PC-3 (cell line): ENCODE measurements at regions not wholly inside any gene's neighbourhood (a gene's known extent, or its start where the extent isn't known, plus 50 kb on each side); places are given as distances from the start of the nearest gene placed in this dataset.

ENCODE experiments used
- ATAC-seq: fragments of 200-7000 bp; cut with Tn5 transposase; 2 replicates; pipeline ENCODE4 v1.9.1; 2020; ENCODE audit warnings: mild to moderate bottlenecking, moderate library complexity
- BruUV-seq: library from RNA; stranded (reverse); fragments of 400-500 nt; replicated peaks from 2 replicates; lab custom pipeline; 2021; lab: Mats Ljungman, UMichigan
- CTCF ChIA-PET: fragments of 300-600 bp; sonication (Branson Sonifier 250); formaldehyde crosslinking; loops from one replicate; lab custom pipeline; 2022; ENCODE audit warnings: antibody characterized with exemption; lab: Charles Lee
- POLR2A ChIA-PET: fragments of 300-600 bp; sonication (Branson Sonifier 250); formaldehyde crosslinking; loops from one replicate; lab custom pipeline; 2022; ENCODE audit warnings: antibody characterized with exemption; ENCODE audit not compliant: unreplicated experiment; lab: Charles Lee
- DNase-seq: peaks from one replicate; pipeline ENCODE4 v3.0.0-alpha.2; 2015
- H2AFZ ChIP-seq: fragments of 300-600 bp; sonication (generic); 2 replicates; pipeline ENCODE4 v1.6.0; 2016; ENCODE audit warnings: antibody characterized with exemption, low read length
- H3F3A ChIP-seq: fragments of 300-600 bp; sonication (generic); one replicate; pipeline ENCODE4 v1.6.0; 2017; ENCODE audit warnings: antibody characterized with exemption, low read length, control low read depth, mild to moderate bottlenecking; ENCODE audit not compliant: unreplicated experiment
- H3K27ac ChIP-seq: fragments of 300-600 bp; sonication (generic); 2 replicates; pipeline ENCODE4 v1.5.1; 2016; ENCODE audit warnings: mild to moderate bottlenecking, low read length
- H3K27me3 ChIP-seq: fragments of 300-600 bp; sonication (generic); 2 replicates; pipeline ENCODE4 v1.6.1; 2016; ENCODE audit warnings: low read length, mixed read lengths
- H3K36me3 ChIP-seq: fragments of 300-600 bp; sonication (generic); 2 replicates; pipeline ENCODE4 v1.6.1; 2016; ENCODE audit warnings: low read depth, mixed run types, low read length, mixed read lengths
- H3K4me1 ChIP-seq: fragments of 300-600 bp; sonication (generic); 2 replicates; pipeline ENCODE4 v1.5.1; 2016; ENCODE audit warnings: low read length; ENCODE audit not compliant: insufficient read depth
- H3K4me2 ChIP-seq: fragments of 300-600 bp; sonication (generic); 2 replicates; pipeline ENCODE4 v1.6.0; 2016; ENCODE audit warnings: low read length
- H3K4me3 ChIP-seq: fragments of 300-600 bp; sonication (generic); 2 replicates; pipeline ENCODE4 v1.5.1; 2016; ENCODE audit warnings: mild to moderate bottlenecking, low read length, mixed read lengths
- H3K79me2 ChIP-seq: fragments of 300-600 bp; sonication (generic); 2 replicates; pipeline ENCODE4 v1.6.1; 2017; ENCODE audit warnings: low read length, mixed read lengths
- H3K9ac ChIP-seq: fragments of 300-600 bp; sonication (generic); 2 replicates; pipeline ENCODE4 v1.6.0; 2016; ENCODE audit warnings: mild to moderate bottlenecking, low read length
- H3K9me2 ChIP-seq: fragments of 300-600 bp; sonication (generic); replicated peaks from 2 replicates; pipeline ENCODE4 v1.6.1; 2016; ENCODE audit warnings: mixed run types, low read length, mixed read lengths
- H3K9me3 ChIP-seq: fragments of 300-600 bp; sonication (generic); 2 replicates; pipeline ENCODE4 v1.6.1; 2016; ENCODE audit warnings: low read length, mixed read lengths
- H4K20me1 ChIP-seq: fragments of 300-600 bp; sonication (generic); 2 replicates; pipeline ENCODE4 v1.6.1; 2016; ENCODE audit warnings: low read length, mixed read lengths
- EZH2 ChIP-seq: fragments of 300-600 bp; sonication (generic); IDR thresholded peaks from one replicate; pipeline ENCODE4 v1.6.1; 2017; ENCODE audit warnings: antibody characterized with exemption, mild to moderate bottlenecking, low read length; ENCODE audit not compliant: unreplicated experiment
- EZH2phosphoT487 ChIP-seq: fragments of 300-600 bp; sonication (generic); IDR thresholded peaks from 2 replicates; pipeline ENCODE4 v1.6.1; 2018; ENCODE audit warnings: mild to moderate bottlenecking, antibody characterized with exemption, low read length, borderline replicate concordance
- intact Hi-C: fragments of 100-400 bp; cut with micrococcal nuclease; formaldehyde crosslinking; loops from 2 replicates; pipeline ENCODE4 v1.9.0; 2023
- TF ChIP-seq, protein P1 (sequence below): fragments of 300-600 bp; sonication (generic); conservative IDR thresholded peaks from 2 replicates; pipeline ENCODE4 v1.5.1; 2017; ENCODE audit warnings: antibody characterized with exemption, low read depth, mild to moderate bottlenecking, low read length

DNA sequence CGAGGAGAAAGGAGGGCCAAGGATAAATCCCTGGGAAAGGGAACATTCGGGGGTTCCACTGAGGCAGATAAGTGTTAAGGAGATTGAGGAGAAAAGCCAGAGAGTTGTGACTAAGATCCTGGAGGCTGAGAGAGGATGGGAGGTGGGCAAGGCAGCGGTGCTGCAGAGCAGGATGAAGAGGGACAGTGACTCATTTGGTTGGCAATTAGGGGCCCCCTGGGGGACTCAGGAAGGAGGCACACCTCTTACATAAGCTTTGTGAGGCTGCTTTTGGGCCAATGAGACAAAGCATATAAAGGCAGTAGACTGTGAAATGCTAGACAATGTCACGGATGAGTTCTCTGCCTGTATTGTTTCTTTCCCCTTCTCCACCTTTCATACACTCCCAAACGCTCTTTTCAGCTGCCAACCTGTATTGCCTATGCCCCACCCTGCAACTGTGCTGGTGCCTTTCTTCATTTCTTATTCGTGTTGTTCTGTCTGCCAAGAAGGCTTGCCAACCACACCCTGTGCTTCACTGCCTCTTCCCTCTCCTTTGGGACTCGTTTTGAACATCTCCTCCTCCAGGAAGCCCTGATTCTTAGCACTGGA is 246.8 kb upstream of the KIRREL3 start:
- DNase-seq: no peak
- Histone ChIP-seq H3F3A (no peaks in the 10 kb centered on the region), H3K36me3 (no peaks in the 10 kb centered on the region), H3K27me3 (peaks cover 25% of the 10 kb centered on the region; the same call in 1 of the 2 replicates), H3K79me2 (no peaks in the 10 kb centered on the region), H3K9me2 (no peaks in the 10 kb centered on the region), H3K4me1 (no peaks in the 10 kb centered on the region), H4K20me1 (no peaks in the 10 kb centered on the region), H3K4me3 (no peak overlapping the region), H2AFZ (no peak overlapping the region), H3K4me2 (no peak overlapping the region), H3K9me3 (no peaks in the 10 kb centered on the region), H3K27ac (no peak overlapping the region), H3K9ac (no peak overlapping the region)
- POLR2A ChIA-PET: no interaction called here
- no TSS peak for BruUV-seq
- intact Hi-C loops: no loop called here
- CTCF ChIA-PET: no interaction called here
- TF ChIP-seq, protein P1, sequence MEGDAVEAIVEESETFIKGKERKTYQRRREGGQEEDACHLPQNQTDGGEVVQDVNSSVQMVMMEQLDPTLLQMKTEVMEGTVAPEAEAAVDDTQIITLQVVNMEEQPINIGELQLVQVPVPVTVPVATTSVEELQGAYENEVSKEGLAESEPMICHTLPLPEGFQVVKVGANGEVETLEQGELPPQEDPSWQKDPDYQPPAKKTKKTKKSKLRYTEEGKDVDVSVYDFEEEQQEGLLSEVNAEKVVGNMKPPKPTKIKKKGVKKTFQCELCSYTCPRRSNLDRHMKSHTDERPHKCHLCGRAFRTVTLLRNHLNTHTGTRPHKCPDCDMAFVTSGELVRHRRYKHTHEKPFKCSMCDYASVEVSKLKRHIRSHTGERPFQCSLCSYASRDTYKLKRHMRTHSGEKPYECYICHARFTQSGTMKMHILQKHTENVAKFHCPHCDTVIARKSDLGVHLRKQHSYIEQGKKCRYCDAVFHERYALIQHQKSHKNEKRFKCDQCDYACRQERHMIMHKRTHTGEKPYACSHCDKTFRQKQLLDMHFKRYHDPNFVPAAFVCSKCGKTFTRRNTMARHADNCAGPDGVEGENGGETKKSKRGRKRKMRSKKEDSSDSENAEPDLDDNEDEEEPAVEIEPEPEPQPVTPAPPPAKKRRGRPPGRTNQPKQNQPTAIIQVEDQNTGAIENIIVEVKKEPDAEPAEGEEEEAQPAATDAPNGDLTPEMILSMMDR: no peak
- TF ChIP-seq EZH2phosphoT487: no peak
- no peak for ATAC-seq

DNA sequence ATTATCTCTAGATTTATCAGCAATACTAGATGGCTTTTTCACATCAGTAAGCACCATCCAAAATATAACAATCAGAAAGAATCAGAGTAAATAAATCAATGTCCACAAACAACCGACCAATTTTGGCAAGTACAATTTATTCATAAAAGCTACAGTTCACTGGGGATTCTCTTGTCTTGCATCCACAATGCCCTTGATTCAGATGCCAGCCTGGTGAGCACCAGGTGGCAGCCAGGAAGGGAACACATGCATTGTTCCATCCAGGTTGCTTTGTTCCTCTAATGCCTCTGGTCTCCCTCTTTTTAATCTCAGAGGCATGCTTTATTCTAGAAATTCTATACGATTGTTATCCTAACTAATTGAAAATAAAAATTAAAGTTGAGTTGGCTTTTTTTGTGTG is 242.1 kb upstream of the KIRREL3 start:
- Histone ChIP-seq H3K27me3 (peaks cover 30% of the 10 kb centered on the region; the same call in 1 of the 2 replicates), H3K36me3 (no peaks in the 10 kb centered on the region), H3K4me3 (no peak overlapping the region), H3K4me1 (no peaks in the 10 kb centered on the region), H3F3A (no peaks in the 10 kb centered on the region), H3K9me2 (no peaks in the 10 kb centered on the region), H3K9me3 (no peaks in the 10 kb centered on the region), H3K4me2 (no peak overlapping the region), H3K27ac (no peak overlapping the region), H4K20me1 (no peaks in the 10 kb centered on the region), H2AFZ (no peak overlapping the region), H3K9ac (no peak overlapping the region), H3K79me2 (no peaks in the 10 kb centered on the region)
- TF ChIP-seq, protein P1: no peak
- TF ChIP-seq EZH2phosphoT487 (no peak), EZH2 (no peak)
- intact Hi-C loops: no loop called here
- ChIA-PET POLR2A (no interaction called here), CTCF (no interaction called here)
- BruUV-seq: no TSS peak
- ATAC-seq: no peak
- no peak for DNase-seq

DNA sequence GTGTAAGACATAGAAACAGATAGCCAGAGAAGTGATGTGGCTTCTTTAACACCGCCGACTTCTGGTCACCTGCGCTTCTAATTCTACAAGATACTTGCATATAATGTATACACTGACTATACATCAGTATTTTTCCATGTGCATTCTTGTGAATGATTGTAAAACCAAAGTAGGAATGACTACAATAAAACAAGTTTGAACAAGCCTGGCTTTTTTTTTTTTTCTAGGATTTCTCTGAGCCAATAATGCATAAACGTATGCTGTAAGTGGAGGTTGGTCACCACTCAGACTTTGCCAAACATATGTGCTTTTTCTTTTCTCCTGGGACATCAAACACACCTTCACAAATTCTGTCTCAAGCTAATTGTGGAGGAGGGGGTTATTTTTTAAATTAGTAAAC is 237.8 kb upstream of the KIRREL3 start:
- no peak for ATAC-seq
- Histone ChIP-seq H3K4me3 (no peak overlapping the region), H3K27me3 (peaks cover 24% of the 10 kb centered on the region; the same call in 1 of the 2 replicates), H3K36me3 (no peaks in the 10 kb centered on the region), H4K20me1 (no peaks in the 10 kb centered on the region), H3K79me2 (no peaks in the 10 kb centered on the region), H3K4me1 (no peaks in the 10 kb centered on the region), H3K9ac (no peak overlapping the region), H3K9me2 (no peaks in the 10 kb centered on the region), H2AFZ (no peak overlapping the region), H3K9me3 (no peaks in the 10 kb centered on the region), H3K4me2 (no peak overlapping the region), H3F3A (no peaks in the 10 kb centered on the region), H3K27ac (no peak overlapping the region)
- no peak for DNase-seq
- POLR2A ChIA-PET: no interaction called here
- CTCF ChIA-PET: no interaction called here
- BruUV-seq: no TSS peak
- intact Hi-C loops: no loop called here
- no peak for TF ChIP-seq EZH2phosphoT487
- TF ChIP-seq, protein P1: no peak
- no peak for TF ChIP-seq EZH2
